ENCODE measurements at regions not wholly inside any gene's neighbourhood (a gene's known extent, or its start where the extent isn't known, plus 50 kb on each side); places are given as distances from the start of the nearest gene placed in this dataset.

DNA sequence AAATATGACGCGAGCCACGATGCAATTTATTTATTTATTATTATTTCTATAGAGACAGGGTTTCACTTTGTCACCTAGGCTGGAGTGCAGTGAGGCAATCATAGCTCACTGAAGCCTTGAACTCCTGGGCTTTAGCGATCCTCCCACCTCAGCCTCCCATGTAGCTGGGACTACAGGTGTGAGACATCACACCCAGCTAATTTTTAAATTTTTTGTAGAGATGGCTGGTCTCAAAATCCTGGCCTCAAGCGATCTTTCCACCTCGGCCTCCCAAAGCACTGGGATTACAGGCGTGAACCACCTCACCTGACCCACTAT is 63.6 kb downstream of the IRF2BP2 start:
- Mint-ChIP-seq H3K9me3 (peaks cover 2% of the 10 kb centered on the region), H3K27ac (no peak overlapping the region), H3K4me1 (peaks cover 57% of the 10 kb centered on the region), H3K4me3 (no peak overlapping the region), H3K27me3 (ENCODE audit: insufficient read depth, low read depth) (peaks cover 27% of the 10 kb centered on the region), H3K36me3 (no peaks in the 10 kb centered on the region)
- H3K4me3 ChIP-seq = no peak overlapping the region
- no peaks in the 10 kb centered on the region for H3F3A ChIP-seq (ENCODE audit: low read depth)
- no peak overlapping the region for H3K9ac ChIP-seq
- TF ChIP-seq EZH2phosphoT487 (IDR thresholded peaks at IDR 0.05) (no peak), EZH2 (IDR thresholded peaks at IDR 0.05) (no peak), CTCF (IDR thresholded peaks at IDR 0.05) (no peak)
- peaks cover 17% of the 10 kb centered on the region for H3K4me1 ChIP-seq
- H3K36me3 ChIP-seq = no peaks in the 10 kb centered on the region
- no peaks in the 10 kb centered on the region for H3K79me2 ChIP-seq (ENCODE audit: low read depth)
- H3K9me3 ChIP-seq (ENCODE audit: low read depth) = no peaks in the 10 kb centered on the region
- no peak for DNase-seq (ENCODE audit: low spot score)
- H3K27ac ChIP-seq = no peak overlapping the region
- H3K4me2 ChIP-seq = no peak overlapping the region
- no peak overlapping the region for H2AFZ ChIP-seq (replicated peaks)
- no peaks in the 10 kb centered on the region for H3K27me3 ChIP-seq
- no peaks in the 10 kb centered on the region for H4K20me1 ChIP-seq (ENCODE audit: low read depth)

- H3K4me2 ChIP-seq = peak overlapping the region; percentile 60
- H3K4me1 ChIP-seq = peaks cover 16% of the 10 kb centered on the region
- no peaks in the 10 kb centered on the region for H3K79me2 ChIP-seq (ENCODE audit: low read depth)
Measured at GRCh38 chr1:234545517-234546386, 64.2 kb downstream of the IRF2BP2 start.

DNA sequence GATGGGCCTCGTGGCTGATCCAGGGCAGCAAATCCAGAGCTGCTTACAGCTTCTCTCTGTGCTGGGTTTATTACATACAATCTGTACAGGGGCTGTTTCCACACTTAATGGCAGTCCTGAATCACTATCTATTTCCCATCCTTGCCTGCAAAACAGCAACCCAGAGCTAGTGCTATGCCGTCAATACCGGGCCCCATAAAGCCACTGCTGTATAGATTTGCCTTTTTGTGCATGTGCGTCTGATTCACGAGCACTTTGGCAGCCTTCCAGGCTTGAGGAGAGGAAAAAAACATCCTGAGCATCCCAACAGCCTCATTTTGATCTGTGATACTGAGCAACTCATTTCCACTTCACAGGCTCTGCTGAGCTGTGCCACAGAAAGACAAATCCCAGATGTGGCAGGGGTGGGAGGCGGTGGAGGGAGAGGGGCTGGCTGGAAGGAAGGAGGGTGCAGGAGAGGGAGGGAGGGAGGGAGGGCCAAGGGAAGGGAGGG is 65.2 kb upstream of the TARBP1 start:
- Histone ChIP-seq H2AFZ (replicated peaks) (no peak overlapping the region), H3K4me2 (no peak overlapping the region), H4K20me1 (ENCODE audit: low read depth) (no peaks in the 10 kb centered on the region), H3F3A (ENCODE audit: low read depth) (no peaks in the 10 kb centered on the region), H3K4me3 (no peak overlapping the region), H3K27me3 (no peaks in the 10 kb centered on the region), H3K9ac (no peak overlapping the region), H3K4me1 (peaks cover 11% of the 10 kb centered on the region), H3K9me3 (ENCODE audit: low read depth) (no peaks in the 10 kb centered on the region), H3K79me2 (ENCODE audit: low read depth) (no peaks in the 10 kb centered on the region), H3K36me3 (no peaks in the 10 kb centered on the region), H3K27ac (no peak overlapping the region)
- DNase-seq (ENCODE audit: low spot score) = no peak
- H3K27me3 Mint-ChIP-seq (ENCODE audit: insufficient read depth, low read depth) = peaks cover 23% of the 10 kb centered on the region
- H3K36me3 Mint-ChIP-seq = no peaks in the 10 kb centered on the region
- peak overlapping the region; percentile 46 for H3K27ac Mint-ChIP-seq
- peak overlapping the region; percentile 37 for H3K4me3 Mint-ChIP-seq
- TF ChIP-seq EZH2phosphoT487 (IDR thresholded peaks at IDR 0.05) (no peak), EZH2 (IDR thresholded peaks at IDR 0.05) (no peak), CTCF (IDR thresholded peaks at IDR 0.05) (no peak)
- no peaks in the 10 kb centered on the region for H3K9me3 Mint-ChIP-seq
- peaks cover 66% of the 10 kb centered on the region for H3K4me1 Mint-ChIP-seq

More at GRCh38 chr1:234545517-234546386, 64.2 kb downstream of the IRF2BP2 start:
- Histone ChIP-seq H2AFZ (replicated peaks) (no peak overlapping the region), H3K9me3 (ENCODE audit: low read depth) (no peaks in the 10 kb centered on the region), H3K36me3 (no peaks in the 10 kb centered on the region), H4K20me1 (ENCODE audit: low read depth) (no peaks in the 10 kb centered on the region), H3K27me3 (no peaks in the 10 kb centered on the region), H3F3A (ENCODE audit: low read depth) (no peaks in the 10 kb centered on the region), H3K9ac (no peak overlapping the region), H3K27ac (no peak overlapping the region), H3K4me3 (no peak overlapping the region)
- peak overlapping the region; percentile 65 for H3K27ac Mint-ChIP-seq
- peak overlapping the region; percentile 43 for H3K4me3 Mint-ChIP-seq
- peaks cover 26% of the 10 kb centered on the region for H3K27me3 Mint-ChIP-seq (ENCODE audit: insufficient read depth, low read depth)
- no peaks in the 10 kb centered on the region for H3K36me3 Mint-ChIP-seq
- no peak for TF ChIP-seq EZH2phosphoT487 (IDR thresholded peaks at IDR 0.05)
- no peak for TF ChIP-seq CTCF (IDR thresholded peaks at IDR 0.05)
- TF ChIP-seq EZH2 (IDR thresholded peaks at IDR 0.05) = no peak
- peaks cover 2% of the 10 kb centered on the region for H3K9me3 Mint-ChIP-seq
- peaks cover 59% of the 10 kb centered on the region for H3K4me1 Mint-ChIP-seq
- peak; percentile 49 for DNase-seq (ENCODE audit: low spot score)
